ENCODE measurements at regions not wholly inside any gene's neighbourhood (a gene's known extent, or its start where the extent isn't known, plus 50 kb on each side); places are given as distances from the start of the nearest gene placed in this dataset.

DNA sequence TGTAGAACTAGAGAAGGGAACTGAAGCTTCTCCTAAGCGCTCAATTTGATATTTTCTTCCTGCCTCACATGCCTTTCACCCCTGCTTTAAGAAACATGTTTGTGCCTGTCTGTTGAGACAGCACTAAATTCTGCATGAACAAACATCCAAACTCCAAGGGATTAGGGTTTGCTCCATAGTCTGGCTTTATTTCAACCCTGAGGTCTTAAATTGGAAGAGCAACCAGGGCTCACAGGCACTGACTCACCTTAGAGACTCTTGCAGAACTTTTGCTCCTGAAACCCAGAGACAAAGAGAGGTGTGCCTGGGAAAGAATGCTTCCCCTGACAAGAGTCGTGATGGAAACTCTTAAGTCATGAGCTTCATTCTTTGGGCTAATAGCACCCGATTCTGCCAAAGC, 393.9 kb upstream of the MCTP2 start:
- TF ChIP-seq, protein P1, sequence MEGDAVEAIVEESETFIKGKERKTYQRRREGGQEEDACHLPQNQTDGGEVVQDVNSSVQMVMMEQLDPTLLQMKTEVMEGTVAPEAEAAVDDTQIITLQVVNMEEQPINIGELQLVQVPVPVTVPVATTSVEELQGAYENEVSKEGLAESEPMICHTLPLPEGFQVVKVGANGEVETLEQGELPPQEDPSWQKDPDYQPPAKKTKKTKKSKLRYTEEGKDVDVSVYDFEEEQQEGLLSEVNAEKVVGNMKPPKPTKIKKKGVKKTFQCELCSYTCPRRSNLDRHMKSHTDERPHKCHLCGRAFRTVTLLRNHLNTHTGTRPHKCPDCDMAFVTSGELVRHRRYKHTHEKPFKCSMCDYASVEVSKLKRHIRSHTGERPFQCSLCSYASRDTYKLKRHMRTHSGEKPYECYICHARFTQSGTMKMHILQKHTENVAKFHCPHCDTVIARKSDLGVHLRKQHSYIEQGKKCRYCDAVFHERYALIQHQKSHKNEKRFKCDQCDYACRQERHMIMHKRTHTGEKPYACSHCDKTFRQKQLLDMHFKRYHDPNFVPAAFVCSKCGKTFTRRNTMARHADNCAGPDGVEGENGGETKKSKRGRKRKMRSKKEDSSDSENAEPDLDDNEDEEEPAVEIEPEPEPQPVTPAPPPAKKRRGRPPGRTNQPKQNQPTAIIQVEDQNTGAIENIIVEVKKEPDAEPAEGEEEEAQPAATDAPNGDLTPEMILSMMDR (IDR thresholded peaks at IDR 0.05; ENCODE audit: control extremely low read depth, extremely low read depth, low read depth, missing control alignments), result no peak
- no peak for DNase-seq (ENCODE audit: extremely low spot score)
- CTCF ChIA-PET, result interaction anchor here (0.9 kb wide), 1 partner anchor 9 kb away, joined by 3 read pairs; no protein-coding TSS in a partner anchor
- POLR2A ChIA-PET, result no interaction called here

GRCh38 chr15:93835344-93835743, 396.0 kb upstream of the MCTP2 start:
- ChIA-PET CTCF (no interaction called here), POLR2A (no interaction called here)
- DNase-seq (ENCODE audit: extremely low spot score), result no peak
- TF ChIP-seq, protein P1 (IDR thresholded peaks at IDR 0.05; ENCODE audit: control extremely low read depth, extremely low read depth, low read depth, missing control alignments), result no peak

- CTCF ChIA-PET, result no interaction called here
- no peak for DNase-seq (ENCODE audit: extremely low spot score)
- POLR2A ChIA-PET, result no interaction called here
- TF ChIP-seq, protein P1 (IDR thresholded peaks at IDR 0.05; ENCODE audit: control extremely low read depth, extremely low read depth, low read depth, missing control alignments), result no peak
Observed at GRCh38 chr15:93831641-93832040, 399.7 kb upstream of the MCTP2 start.

DNA sequence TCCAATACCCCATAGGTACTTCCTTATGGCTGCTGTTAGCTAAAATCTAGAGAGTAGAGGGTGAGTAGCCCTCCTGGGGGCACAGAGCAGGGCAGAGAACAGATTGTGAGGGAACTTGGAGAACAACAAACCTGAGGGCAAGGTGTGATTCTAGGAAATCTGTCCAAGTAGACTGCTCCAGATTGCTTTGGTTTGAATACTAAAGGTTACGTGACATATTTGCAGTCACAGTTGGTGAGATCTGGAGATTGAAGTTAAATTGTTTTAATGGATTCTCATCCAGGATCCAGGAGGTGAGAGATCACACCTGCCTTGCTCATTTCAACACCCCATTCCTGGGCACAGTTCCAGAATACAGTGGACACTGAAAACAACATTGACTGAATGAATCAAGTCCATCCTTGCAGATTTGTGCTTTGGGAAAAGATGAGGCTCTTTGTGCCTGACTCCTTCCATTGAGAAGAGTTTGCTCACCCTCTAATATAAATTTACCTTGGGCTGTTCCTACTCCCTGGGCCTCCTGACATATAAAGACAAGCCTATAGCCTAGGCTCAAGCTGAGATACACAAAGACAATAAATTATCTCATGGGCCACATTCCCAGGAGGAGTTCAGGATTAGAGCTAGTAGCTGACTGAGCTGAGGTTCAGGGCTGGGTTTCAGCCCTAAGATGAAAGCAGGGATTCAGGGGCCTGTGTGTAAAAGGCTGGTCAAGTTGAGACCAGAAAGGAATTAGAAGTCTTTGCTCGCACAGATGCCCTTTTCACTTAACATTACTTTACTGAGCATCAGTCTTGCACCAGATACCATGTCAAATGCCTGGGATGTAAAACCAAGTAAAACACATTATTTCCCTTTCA, 400.9 kb upstream of the MCTP2 start:
- POLR2A ChIA-PET, result no interaction called here
- DNase-seq (ENCODE audit: extremely low spot score), result no peak
- TF ChIP-seq, protein P1 (IDR thresholded peaks at IDR 0.05; ENCODE audit: control extremely low read depth, extremely low read depth, low read depth, missing control alignments), result no peak
- CTCF ChIA-PET, result no interaction called here

DNA sequence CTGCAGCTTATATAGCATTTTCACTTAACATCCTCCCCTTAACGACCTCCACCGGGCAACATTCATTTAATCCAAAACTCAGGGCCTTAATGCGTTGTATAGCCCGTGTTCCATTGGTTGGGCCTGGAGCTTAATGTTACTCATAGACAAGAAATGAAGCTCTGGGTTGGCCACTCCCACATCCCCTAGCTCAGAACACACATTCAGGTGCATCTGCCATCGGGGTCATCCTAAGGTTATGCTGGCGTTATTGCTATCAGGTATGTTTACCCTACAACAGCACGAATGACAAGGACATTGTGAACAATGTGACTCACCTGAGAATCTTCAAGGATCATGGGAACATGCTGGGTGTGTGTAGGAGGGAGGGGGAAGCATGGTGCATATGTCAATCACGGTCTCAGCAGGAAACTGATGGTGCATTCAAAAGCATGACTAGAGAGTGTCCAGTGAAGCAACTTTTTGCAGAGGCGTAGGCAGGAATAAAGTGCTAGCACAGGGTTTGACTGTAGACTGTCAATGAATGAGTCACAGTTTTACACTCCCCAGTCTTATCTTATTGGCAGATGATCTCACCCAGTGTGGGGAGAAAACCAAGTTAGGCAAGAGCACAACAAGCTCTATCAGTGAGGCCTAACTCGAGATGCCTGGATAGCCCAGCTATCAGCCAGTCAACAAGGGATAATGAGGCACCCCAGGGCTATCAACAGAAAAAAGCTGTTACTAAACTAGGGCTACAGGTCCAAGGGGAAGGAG, 402.1 kb upstream of the MCTP2 start:
- ChIA-PET POLR2A (no interaction called here), CTCF (interaction anchor here (1.0 to 1.3 kb wide), 2 partner anchors 8 to 10 kb away, joined by 3 read pairs; no protein-coding TSS in a partner anchor)
- DNase-seq (ENCODE audit: extremely low spot score), result no peak
- TF ChIP-seq, protein P1 (IDR thresholded peaks at IDR 0.05; ENCODE audit: control extremely low read depth, extremely low read depth, low read depth, missing control alignments), result no peak

DNA sequence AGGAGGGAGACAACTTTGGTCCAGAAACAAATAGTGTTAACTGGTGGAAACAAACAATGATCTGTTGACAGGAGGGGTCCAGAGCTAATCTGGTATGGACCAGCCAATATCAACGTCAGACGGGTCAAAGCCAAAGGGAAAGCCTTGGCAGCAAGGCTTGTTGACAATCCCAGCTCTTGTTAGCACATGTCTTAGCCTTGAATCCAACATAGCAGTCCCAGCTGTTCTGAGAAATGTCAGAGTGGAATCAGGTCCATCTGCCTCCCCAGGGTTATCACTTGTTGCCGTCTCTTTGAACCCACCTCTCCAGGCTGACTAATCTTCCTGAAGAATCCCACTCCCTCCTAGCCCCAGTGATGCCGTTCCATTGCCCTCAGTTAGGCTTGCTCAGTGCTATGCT, 404.6 kb upstream of the MCTP2 start:
- ChIA-PET CTCF (no interaction called here), POLR2A (no interaction called here)
- TF ChIP-seq, protein P1 (IDR thresholded peaks at IDR 0.05; ENCODE audit: control extremely low read depth, extremely low read depth, low read depth, missing control alignments), result no peak
- no peak for DNase-seq (ENCODE audit: extremely low spot score)

Measured in GM10248 (cell line).